Right lobe of liver (tissue), 6 donors: ENCODE measurements at regions not wholly inside any gene's neighbourhood (a gene's known extent, or its start where the extent isn't known, plus 50 kb on each side); places are given as distances from the start of the nearest gene placed in this dataset.
"Not testable (repeated sequence)": the region's sequence is repeated elsewhere in the genome, so short reads cannot be mapped to it uniquely, and the experiment has no call there.

Experiments used
- ATAC-seq, 4 donors: fragments of 200-7000 bp; cut with Tn5 transposase; one replicate each; pipeline ENCODE4 v1.9.1; 2020; ENCODE audit warnings: mild to moderate bottlenecking in 4 of 4, moderate library complexity in 4 of 4
- DNase-seq, 3 donors: peaks; one replicate each; pipeline ENCODE4 v3.0.0-alpha.2; 2020
- H3K27ac ChIP-seq, 3 donors: fragments of 200-600 bp; one replicate each; pipeline ENCODE4 v1.8.0; 2022
- H3K27me3 ChIP-seq, 2 donors: fragments of 200-600 bp; one replicate each; pipeline ENCODE4 v1.8.0; 2022
- H3K36me3 ChIP-seq, 4 donors: fragments of 200-600 bp; sonication (generic) in 1 of 4; one replicate each; pipeline versions ENCODE4 v1.5.1 to v1.8.0; 2017 to 2022; ENCODE audit warnings: control low read depth in 1 of 4
- H3K4me1 ChIP-seq, 4 donors: fragments of 200-600 bp; sonication (generic) in 1 of 4; one replicate each; pipeline versions ENCODE4 v1.5.1 to v1.8.0; 2017 to 2022; ENCODE audit warnings: control low read depth in 1 of 4
- H3K4me3 ChIP-seq, 3 donors: fragments of 200-600 bp; one replicate each; pipeline ENCODE4 v1.8.0; 2022
- H3K9me3 ChIP-seq, 4 donors: fragments of 200-600 bp; sonication (generic) in 1 of 4; one replicate each; pipeline versions ENCODE4 v1.5.1 to v1.8.0; 2017 to 2022; ENCODE audit warnings: control low read depth in 1 of 4
- POLR2A ChIP-seq: fragments of 450-650 bp; IDR thresholded peaks from one replicate; pipeline ENCODE4 v1.6.1; 2017; ENCODE audit warnings: antibody characterized with exemption, mild to moderate bottlenecking
- WGBS: methylation state at CpG from one replicate; pipeline ENCODE4 v1.1.6; 2018; ENCODE audit warnings: low coverage, low lambda C conversion rate; ENCODE audit not compliant: insufficient coverage; ENCODE audit errors: missing lambda C conversion rate; 5-methylcytosine and 5-hydroxymethylcytosine counted together
- intact Hi-C, 2 donors: fragments of 100-400 bp; cut with DNase I; formaldehyde crosslinking; loops; one replicate each; pipeline versions ENCODE4 v1.11.2 to v1.14.1; 2022
- TF ChIP-seq, protein P1 (sequence below), 4 donors: fragments of 200-600 bp in 3 of 4; fragments of 450-650 bp in 1 of 4; IDR thresholded peaks; one replicate each; pipeline versions ENCODE4 v1.5.1 to v1.8.0; 2016 to 2022; ENCODE audit warnings: antibody characterized with exemption in 4 of 4, mild to moderate bottlenecking in 2 of 4
- donor health status: DM: no; HTN: yes; CAD: no.
- donor health status: DM: no; HTN: no; CAD: no.
- donor health status: DM: no; HTN: no; CAD: no.
- donor health status: DM: no; HTN: yes; CAD: no.
- donor health status: DM: no; HTN: yes; CAD: no.

DNA sequence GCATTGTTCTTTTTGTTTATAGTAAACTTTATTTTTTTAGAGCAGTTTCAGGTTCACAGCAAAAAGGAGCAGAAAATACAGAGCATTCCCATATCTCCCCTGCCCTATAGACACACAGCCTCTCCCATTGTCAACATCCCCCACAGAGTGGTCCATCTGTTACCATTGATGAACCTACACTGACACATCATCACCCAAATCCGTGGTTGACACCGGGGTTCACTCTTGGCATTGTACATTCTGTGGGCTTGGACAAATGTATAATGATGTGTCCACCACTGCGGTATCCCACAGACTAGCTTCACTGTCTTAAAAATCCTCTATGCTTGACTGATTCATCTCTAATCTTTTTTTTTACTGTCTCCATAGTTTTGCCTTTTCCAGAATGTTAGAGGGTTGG is 120.7 kb upstream of the SPATA31C2 start:
- H3K36me3 ChIP-seq: no peaks in the 10 kb centered on the region
- ATAC-seq: no peak
- WGBS: 63% methylated on average over 3 of the region's 3 CpGs

DNA sequence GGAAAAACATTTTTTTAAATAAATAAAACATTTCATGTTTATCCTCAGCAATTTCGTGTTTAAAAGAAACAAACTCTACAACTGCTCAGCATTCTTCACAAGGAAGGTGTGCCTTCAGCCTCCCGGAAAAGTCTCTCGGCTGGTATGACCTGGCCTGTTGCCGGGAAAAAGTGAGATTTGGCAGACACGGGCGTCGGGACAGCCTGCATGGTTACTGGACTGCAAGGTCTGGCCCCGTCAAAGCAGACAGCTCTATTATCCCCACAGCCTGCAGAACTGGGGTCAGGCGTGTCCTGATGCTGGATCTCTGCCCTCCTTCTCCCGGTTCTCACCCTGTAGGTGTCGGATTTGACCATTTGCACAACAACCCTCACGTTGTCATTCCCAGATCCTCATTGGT is 120.3 kb upstream of the SPATA31C2 start:
- no peak overlapping the region for H3K27ac ChIP-seq

More for the DNA sequence above, 120.7 kb upstream of the SPATA31C2 start:
- TF ChIP-seq, protein P1, sequence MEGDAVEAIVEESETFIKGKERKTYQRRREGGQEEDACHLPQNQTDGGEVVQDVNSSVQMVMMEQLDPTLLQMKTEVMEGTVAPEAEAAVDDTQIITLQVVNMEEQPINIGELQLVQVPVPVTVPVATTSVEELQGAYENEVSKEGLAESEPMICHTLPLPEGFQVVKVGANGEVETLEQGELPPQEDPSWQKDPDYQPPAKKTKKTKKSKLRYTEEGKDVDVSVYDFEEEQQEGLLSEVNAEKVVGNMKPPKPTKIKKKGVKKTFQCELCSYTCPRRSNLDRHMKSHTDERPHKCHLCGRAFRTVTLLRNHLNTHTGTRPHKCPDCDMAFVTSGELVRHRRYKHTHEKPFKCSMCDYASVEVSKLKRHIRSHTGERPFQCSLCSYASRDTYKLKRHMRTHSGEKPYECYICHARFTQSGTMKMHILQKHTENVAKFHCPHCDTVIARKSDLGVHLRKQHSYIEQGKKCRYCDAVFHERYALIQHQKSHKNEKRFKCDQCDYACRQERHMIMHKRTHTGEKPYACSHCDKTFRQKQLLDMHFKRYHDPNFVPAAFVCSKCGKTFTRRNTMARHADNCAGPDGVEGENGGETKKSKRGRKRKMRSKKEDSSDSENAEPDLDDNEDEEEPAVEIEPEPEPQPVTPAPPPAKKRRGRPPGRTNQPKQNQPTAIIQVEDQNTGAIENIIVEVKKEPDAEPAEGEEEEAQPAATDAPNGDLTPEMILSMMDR (IDR thresholded peaks at IDR 0.05): no peak
- no peak for TF ChIP-seq POLR2A
- intact Hi-C loops: no loop called here
- no peaks in the 10 kb centered on the region for H3K9me3 ChIP-seq
- no peak for DNase-seq
- no peak overlapping the region for H3K27ac ChIP-seq
- H3K27me3 ChIP-seq: no peaks in the 10 kb centered on the region
- no peaks in the 10 kb centered on the region for H3K4me1 ChIP-seq
- no peak overlapping the region for H3K4me3 ChIP-seq

DNA sequence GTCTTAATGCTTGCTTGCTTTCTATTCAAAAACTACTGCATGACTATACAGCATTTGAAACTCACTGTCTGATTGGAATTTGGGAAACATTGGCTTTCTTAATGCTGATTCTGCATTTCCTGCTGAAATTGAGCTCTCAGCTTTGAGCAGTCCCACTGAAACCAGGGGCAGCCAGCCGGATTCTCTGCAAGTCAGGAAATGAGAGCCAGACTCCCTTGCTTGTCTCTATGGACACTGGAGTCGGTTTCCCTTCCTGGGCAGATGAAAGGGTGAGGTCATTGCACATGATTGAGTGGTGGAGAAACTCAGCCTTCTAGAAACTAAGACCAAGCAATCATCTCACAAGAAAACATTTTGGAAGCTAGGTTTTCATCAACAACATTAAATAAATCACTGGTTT is 119.7 kb upstream of the SPATA31C2 start:
- intact Hi-C loops: no loop called here
- Histone ChIP-seq H3K4me1 (no peaks in the 10 kb centered on the region), H3K27me3 (no peaks in the 10 kb centered on the region), H3K9me3 (no peaks in the 10 kb centered on the region), H3K4me3 (no peak overlapping the region), H3K27ac (no peak overlapping the region), H3K36me3 (no peaks in the 10 kb centered on the region)
- TF ChIP-seq POLR2A: no peak
- TF ChIP-seq, protein P1 (IDR thresholded peaks at IDR 0.05): no peak
- WGBS: 40% methylated on average over 1 of the region's 2 CpGs
- ATAC-seq: peak; percentile 67 to 89 (median 77)
- peak in 1 of 3 donors; percentile 30 for DNase-seq

More for the DNA sequence above, 120.3 kb upstream of the SPATA31C2 start:
- intact Hi-C loops: no loop called here
- Histone ChIP-seq H3K27me3 (no peaks in the 10 kb centered on the region), H3K36me3 (no peaks in the 10 kb centered on the region), H3K4me3 (no peak overlapping the region), H3K4me1 (no peaks in the 10 kb centered on the region), H3K9me3 (no peaks in the 10 kb centered on the region)
- 38% methylated on average over 8 of the region's 12 CpGs for WGBS
- no peak for TF ChIP-seq POLR2A
- TF ChIP-seq, protein P1 (IDR thresholded peaks at IDR 0.05): no peak
- DNase-seq: peak in 1 of 3 donors; percentile 50
- ATAC-seq: peak in 2 of 4 donors; percentile 32 to 45

DNA sequence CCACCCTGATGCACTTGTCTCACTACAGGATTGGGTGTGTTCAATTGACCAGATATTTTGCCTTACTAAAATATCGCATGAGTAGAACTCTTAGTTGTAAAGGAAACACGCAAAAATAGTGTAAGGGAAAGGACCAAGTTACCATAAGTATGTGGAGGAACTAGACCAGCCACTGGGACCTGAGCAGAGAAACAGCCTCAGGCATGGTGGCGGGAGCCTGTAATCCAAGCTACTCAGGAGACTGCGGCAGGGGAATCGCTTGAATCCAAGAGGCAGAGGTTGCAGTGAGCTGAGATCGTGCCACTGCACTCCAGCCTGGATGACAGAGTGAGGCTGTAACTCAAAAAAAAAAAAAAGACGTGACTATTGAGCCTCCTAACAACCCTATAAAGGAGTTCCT is 117.9 kb upstream of the SPATA31C2 start:
- H3K4me3 ChIP-seq: no peak overlapping the region
- ATAC-seq (no peak), DNase-seq (no peak)
- WGBS: 79% methylated on average over 6 of the region's 7 CpGs
- no peaks in the 10 kb centered on the region for H3K36me3 ChIP-seq
- H3K4me1 ChIP-seq: no peaks in the 10 kb centered on the region
- TF ChIP-seq, protein P1 (IDR thresholded peaks at IDR 0.05): no peak
- TF ChIP-seq POLR2A: no peak
- H3K9me3 ChIP-seq: peaks cover 0 to 4% (median 0%) of the 10 kb centered on the region in 4 donors
- intact Hi-C loops: no loop called here
- no peak overlapping the region for H3K27ac ChIP-seq
- H3K27me3 ChIP-seq: no peaks in the 10 kb centered on the region

DNA sequence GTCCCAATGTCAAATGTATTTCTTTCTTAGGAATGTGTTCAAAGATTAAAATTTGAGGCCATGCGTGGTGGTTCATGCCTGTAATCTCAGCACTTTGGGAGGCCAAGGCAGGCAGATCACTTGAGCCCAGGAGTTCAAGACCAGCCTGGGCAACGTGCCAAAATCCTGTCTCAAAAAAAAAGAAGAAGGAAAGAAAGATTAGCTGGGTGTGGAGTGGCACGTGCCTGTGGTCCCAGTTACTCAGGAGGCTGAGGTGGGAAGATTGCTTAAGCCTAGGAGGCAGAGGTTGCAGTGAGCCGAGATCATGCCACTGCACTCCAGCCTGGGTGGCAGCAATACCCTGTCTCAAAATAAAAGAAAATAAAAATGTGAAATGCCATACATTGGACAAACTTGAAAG is 117.5 kb upstream of the SPATA31C2 start:
- ATAC-seq, H3K4me1 ChIP-seq, H3K4me3 ChIP-seq, H3K9me3 ChIP-seq, H3K36me3 ChIP-seq, H3K27ac ChIP-seq, H3K27me3 ChIP-seq, DNase-seq, intact Hi-C loops: not testable (repeated sequence)
- WGBS: 28% methylated on average over 4 of the region's 4 CpGs
